ENCODE measurements at regions not wholly inside any gene's neighbourhood (a gene's known extent, or its start where the extent isn't known, plus 50 kb on each side); places are given as distances from the start of the nearest gene placed in this dataset.

GRCh38 chr11:119797736-119798135 lies 68.7 kb upstream of the NECTIN1 start:
- DNase-seq (no peak), ATAC-seq (ENCODE audit: poor library complexity) (no peak)
- Histone ChIP-seq H3K36me3 (ENCODE audit: insufficient read depth, low read length) (no peaks in the 10 kb centered on the region), H3K9me3 (ENCODE audit: control insufficient read depth in 1 of 2, insufficient read depth in 1 of 2, low read length in 2 of 2) (no peaks in the 10 kb centered on the region), H3K27me3 (ENCODE audit: control insufficient read depth in 1 of 2, insufficient read depth in 2 of 2, low read length in 2 of 2) (peaks cover 0 to 6% of the 10 kb centered on the region in 2 experiments), H3K4me1 (ENCODE audit: insufficient read depth, low read length) (no peaks in the 10 kb centered on the region), H3K27ac (ENCODE audit: low read depth in 1 of 2, low read length in 2 of 2) (no peak overlapping the region), H3K4me3 (ENCODE audit: low read length) (no peak overlapping the region)
- no peaks in the 10 kb centered on the region for H3K36me3 Mint-ChIP-seq (ENCODE audit: low read depth)
- POLR2A ChIA-PET: no interaction called here
- H3K27me3 Mint-ChIP-seq: peaks cover 42% of the 10 kb centered on the region
- no peak overlapping the region for H3K27ac Mint-ChIP-seq
- intact Hi-C loops (cut with DNase I, micrococcal nuclease): no loop called here
- no peak overlapping the region for H3K4me3 Mint-ChIP-seq
- no peak for TF ChIP-seq CTCF (IDR thresholded peaks at IDR 0.05)
- H3K9me3 Mint-ChIP-seq: no peaks in the 10 kb centered on the region
- CTCF ChIA-PET: no interaction called here
- no peaks in the 10 kb centered on the region for H3K4me1 Mint-ChIP-seq (ENCODE audit: low read depth)

- ChIA-PET POLR2A (no interaction called here), CTCF (no interaction called here)
- no peak overlapping the region for H3K4me3 ChIP-seq (ENCODE audit: low read length)
- no peaks in the 10 kb centered on the region for H3K36me3 ChIP-seq (ENCODE audit: insufficient read depth, low read length)
- no peaks in the 10 kb centered on the region for H3K4me1 ChIP-seq (ENCODE audit: insufficient read depth, low read length)
- peaks cover 0 to 6% of the 10 kb centered on the region in 2 experiments for H3K27me3 ChIP-seq (ENCODE audit: control insufficient read depth in 1 of 2, insufficient read depth in 2 of 2, low read length in 2 of 2)
- Mint-ChIP-seq H3K27me3 (peaks cover 42% of the 10 kb centered on the region), H3K9me3 (no peaks in the 10 kb centered on the region), H3K4me1 (ENCODE audit: low read depth) (no peaks in the 10 kb centered on the region), H3K27ac (no peak overlapping the region), H3K36me3 (ENCODE audit: low read depth) (no peaks in the 10 kb centered on the region), H3K4me3 (no peak overlapping the region)
- no peaks in the 10 kb centered on the region for H3K9me3 ChIP-seq (ENCODE audit: control insufficient read depth in 1 of 2, insufficient read depth in 1 of 2, low read length in 2 of 2)
- H3K27ac ChIP-seq (ENCODE audit: low read depth in 1 of 2, low read length in 2 of 2): no peak overlapping the region
- intact Hi-C loops (cut with DNase I, micrococcal nuclease): no loop called here
- DNase-seq (no peak), ATAC-seq (ENCODE audit: poor library complexity) (no peak)
- no peak for TF ChIP-seq CTCF (IDR thresholded peaks at IDR 0.05)
These were observed 68.2 kb upstream of the NECTIN1 start for GRCh38 chr11:119797123-119797611.

GRCh38 chr11:119796363-119797060 lies 67.5 kb upstream of the NECTIN1 start:
- Histone ChIP-seq H3K4me3 (ENCODE audit: low read length) (no peak overlapping the region), H3K36me3 (ENCODE audit: insufficient read depth, low read length) (no peaks in the 10 kb centered on the region), H3K9me3 (ENCODE audit: control insufficient read depth in 1 of 2, insufficient read depth in 1 of 2, low read length in 2 of 2) (no peaks in the 10 kb centered on the region), H3K27me3 (ENCODE audit: control insufficient read depth in 1 of 2, insufficient read depth in 2 of 2, low read length in 2 of 2) (peaks cover 0 to 6% of the 10 kb centered on the region in 2 experiments), H3K27ac (ENCODE audit: low read depth in 1 of 2, low read length in 2 of 2) (no peak overlapping the region), H3K4me1 (ENCODE audit: insufficient read depth, low read length) (no peaks in the 10 kb centered on the region)
- ATAC-seq (ENCODE audit: poor library complexity) (no peak), DNase-seq (no peak)
- H3K4me1 Mint-ChIP-seq (ENCODE audit: low read depth): no peaks in the 10 kb centered on the region
- intact Hi-C loops (cut with DNase I, micrococcal nuclease): no loop called here
- H3K4me3 Mint-ChIP-seq: no peak overlapping the region
- no peaks in the 10 kb centered on the region for H3K9me3 Mint-ChIP-seq
- no peak overlapping the region for H3K27ac Mint-ChIP-seq
- TF ChIP-seq CTCF (IDR thresholded peaks at IDR 0.05): no peak
- CTCF ChIA-PET: no interaction called here
- peaks cover 42% of the 10 kb centered on the region for H3K27me3 Mint-ChIP-seq
- POLR2A ChIA-PET: no interaction called here
- H3K36me3 Mint-ChIP-seq (ENCODE audit: low read depth): no peaks in the 10 kb centered on the region
